Mucosa of descending colon (tissue), 3 donors: ENCODE measurements at regions not wholly inside any gene's neighbourhood (a gene's known extent, or its start where the extent isn't known, plus 50 kb on each side); places are given as distances from the start of the nearest gene placed in this dataset.

ENCODE experiments used
- ATAC-seq: fragments of 200-7000 bp; cut with Tn5 transposase; one replicate; pipeline ENCODE4 v1.9.1; 2020; ENCODE audit warnings: mild to moderate bottlenecking, moderate library complexity
- DNase-seq, 3 donors: peaks; one replicate each; pipeline ENCODE4 v3.0.0-alpha.2; 2020
- H3K36me3 ChIP-seq: fragments of 200-600 bp; one replicate; pipeline ENCODE4 v1.8.0; 2021; ENCODE audit warnings: low read depth, mild to moderate bottlenecking
- H3K4me1 ChIP-seq: fragments of 200-600 bp; one replicate; pipeline ENCODE4 v1.8.0; 2021; ENCODE audit warnings: low read depth, mild to moderate bottlenecking
- H3K4me3 ChIP-seq: fragments of 200-600 bp; one replicate; pipeline ENCODE4 v1.8.0; 2021; ENCODE audit warnings: mild to moderate bottlenecking
- H3K9me3 ChIP-seq: fragments of 200-600 bp; one replicate; pipeline ENCODE4 v1.8.0; 2021; ENCODE audit warnings: mild to moderate bottlenecking
- CTCF ChIP-seq: fragments of 200-600 bp; IDR thresholded peaks from one replicate; pipeline ENCODE4 v1.8.0; 2022; ENCODE audit warnings: antibody characterized with exemption, mild to moderate bottlenecking
- intact Hi-C, 2 donors: fragments of 100-400 bp; cut with DNase I in 1 of 2; cut with micrococcal nuclease in 1 of 2; formaldehyde crosslinking; loops; one replicate each; pipeline versions ENCODE4 v1.11.0 to v1.11.1; 2022; cut with DNase I, micrococcal nuclease
- donor health status: DM: no; HTN: no; CAD: no; lungs with moderate emphysema.
- donor health status: DM: no; HTN: no; CAD: no.
- donor health status: DM: no; HTN: yes; CAD: no.

- Histone ChIP-seq H3K4me1 (no peaks in the 10 kb centered on the region), H3K36me3 (no peaks in the 10 kb centered on the region), H3K9me3 (no peaks in the 10 kb centered on the region), H3K4me3 (no peak overlapping the region)
- no peak for TF ChIP-seq CTCF
- ATAC-seq (no peak), DNase-seq (no peak)
- intact Hi-C loops = no loop called here
These were observed 227.4 kb downstream of the CCDC59 start for GRCh38 chr12:82130762-82131161.

DNA sequence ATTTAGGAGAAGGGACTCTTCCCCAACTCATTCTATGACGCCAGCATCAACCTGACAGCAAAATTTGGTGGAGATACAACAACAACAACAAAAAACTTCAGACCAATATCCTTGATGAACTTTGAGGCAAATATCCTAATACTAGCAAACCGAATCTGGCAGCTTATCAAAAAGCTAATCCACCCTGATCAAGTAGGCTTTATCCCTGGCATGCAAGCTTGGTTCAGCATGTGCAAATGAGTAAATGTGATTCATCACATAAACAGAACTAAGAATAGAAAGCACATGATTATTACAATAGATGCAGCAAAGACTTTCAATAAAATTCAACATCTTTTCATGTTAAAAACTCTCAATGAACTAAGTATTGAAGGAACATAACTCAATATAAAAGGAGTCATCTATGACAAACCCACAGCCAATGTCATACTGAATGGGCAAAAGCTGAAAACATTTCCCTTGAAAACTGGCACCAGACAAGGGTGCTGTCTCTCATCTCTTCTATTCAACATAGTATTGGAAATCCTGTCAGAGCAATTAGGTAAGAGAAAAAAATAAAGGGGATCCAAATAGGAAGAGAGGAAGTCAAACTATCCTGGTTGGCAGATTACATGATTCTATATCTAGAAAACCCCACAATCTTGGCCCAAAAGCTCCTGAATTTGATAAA, 233.3 kb downstream of the CCDC59 start:
- Histone ChIP-seq H3K4me1 (no peaks in the 10 kb centered on the region), H3K36me3 (no peaks in the 10 kb centered on the region), H3K4me3 (no peak overlapping the region), H3K9me3 (no peaks in the 10 kb centered on the region)
- DNase-seq (peak in 1 of 3 donors; percentile 15), ATAC-seq (no peak)
- TF ChIP-seq CTCF = no peak
- intact Hi-C loops = no loop called here

DNA sequence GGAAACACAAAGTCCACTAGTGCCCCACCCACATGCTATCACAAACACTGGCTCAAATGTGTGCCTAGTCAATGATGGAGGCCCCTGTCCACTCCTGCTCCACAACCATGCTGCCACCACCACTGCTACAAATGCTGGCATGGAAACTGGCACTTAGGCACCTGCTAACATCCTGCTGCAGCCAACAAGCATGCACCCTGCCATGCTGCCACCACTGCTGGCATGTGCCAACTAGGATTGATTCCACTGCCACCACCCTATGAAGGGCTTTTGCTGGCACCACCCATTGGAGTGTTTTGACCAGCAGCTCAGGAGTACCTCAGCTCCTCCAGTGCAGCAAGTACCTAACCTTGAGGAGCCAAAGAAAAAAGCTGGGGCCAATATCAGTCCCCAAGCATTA, 236.6 kb downstream of the CCDC59 start:
- no peak for ATAC-seq
- Histone ChIP-seq H3K9me3 (no peaks in the 10 kb centered on the region), H3K4me3 (no peak overlapping the region), H3K4me1 (no peaks in the 10 kb centered on the region), H3K36me3 (no peaks in the 10 kb centered on the region)
- intact Hi-C loops = no loop called here
- TF ChIP-seq CTCF = no peak
- DNase-seq = no peak

GRCh38 chr12:82120901-82121300, 237.3 kb downstream of the CCDC59 start:
- TF ChIP-seq CTCF = no peak
- intact Hi-C loops = no loop called here
- Histone ChIP-seq H3K36me3 (no peaks in the 10 kb centered on the region), H3K9me3 (no peaks in the 10 kb centered on the region), H3K4me1 (no peaks in the 10 kb centered on the region), H3K4me3 (no peak overlapping the region)
- no peak for ATAC-seq
- no peak for DNase-seq

DNA sequence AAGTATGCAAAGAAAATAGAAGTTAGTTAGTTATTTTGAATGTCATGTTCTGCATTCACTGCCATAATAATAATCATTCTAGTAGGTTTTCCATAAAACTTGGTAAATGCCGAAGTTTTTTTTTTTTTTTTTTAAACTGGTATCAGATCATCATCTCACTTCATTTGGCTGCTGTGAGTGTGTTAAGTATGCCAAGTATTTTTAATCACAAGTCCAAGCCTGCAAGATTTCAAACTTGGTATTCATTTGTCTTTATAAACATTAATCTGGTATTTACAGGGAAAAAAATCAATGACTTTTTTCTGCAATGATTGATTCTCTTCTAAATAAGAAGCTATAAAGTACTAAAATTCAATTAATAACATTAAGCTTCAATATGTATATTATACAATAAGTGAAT, 248.9 kb downstream of the CCDC59 start:
- DNase-seq = no peak

More for the DNA sequence above, 248.9 kb downstream of the CCDC59 start:
- intact Hi-C loops = no loop called here
- no peaks in the 10 kb centered on the region for H3K4me1 ChIP-seq
- ATAC-seq = no peak
- H3K4me3 ChIP-seq = no peak overlapping the region
- no peaks in the 10 kb centered on the region for H3K36me3 ChIP-seq
- H3K9me3 ChIP-seq = no peaks in the 10 kb centered on the region
- no peak for TF ChIP-seq CTCF
